Calu3 (cell line): ENCODE measurements at regions not wholly inside any gene's neighbourhood (a gene's known extent, or its start where the extent isn't known, plus 50 kb on each side); places are given as distances from the start of the nearest gene placed in this dataset.

Source experiments
- BruUV-seq: library from RNA; stranded (reverse); fragments of 400-500 nt; replicated peaks from 2 replicates; lab custom pipeline; 2021; lab: Mats Ljungman, UMichigan
- CTCF ChIA-PET: fragments of 300-600 bp; sonication (Branson Sonifier 250); formaldehyde crosslinking; loops from one replicate; lab custom pipeline; 2022; ENCODE audit warnings: antibody characterized with exemption; lab: Charles Lee
- DNase-seq: peaks from one replicate; pipeline ENCODE4 v3.0.0; 2022
- H3K27ac Mint-ChIP-seq: one replicate; pipeline ENCODE4 v1.8.0; 2022; ENCODE audit warnings: mixed read lengths; ENCODE audit not compliant: unreplicated experiment
- H3K27me3 Mint-ChIP-seq: one replicate; pipeline ENCODE4 v1.8.0; 2022; ENCODE audit warnings: mixed read lengths; ENCODE audit not compliant: unreplicated experiment
- H3K36me3 Mint-ChIP-seq: one replicate; pipeline ENCODE4 v1.8.0; 2022; ENCODE audit warnings: mild to moderate bottlenecking, moderate library complexity, mixed read lengths; ENCODE audit not compliant: insufficient read depth, unreplicated experiment
- H3K4me1 Mint-ChIP-seq: one replicate; pipeline ENCODE4 v1.8.0; 2022; ENCODE audit warnings: mild to moderate bottlenecking, low read depth, mixed read lengths; ENCODE audit not compliant: unreplicated experiment
- H3K4me3 Mint-ChIP-seq: one replicate; pipeline ENCODE4 v1.8.0; 2022; ENCODE audit warnings: mild to moderate bottlenecking, low read depth, moderate library complexity, mixed read lengths; ENCODE audit not compliant: unreplicated experiment
- H3K9me3 Mint-ChIP-seq: one replicate; pipeline ENCODE4 v1.8.0; 2022; ENCODE audit warnings: low read depth, mixed read lengths; ENCODE audit not compliant: unreplicated experiment
- CTCF ChIP-seq: fragments of 200-600 bp; IDR thresholded peaks from one replicate; pipeline ENCODE4 v1.8.0; 2022; ENCODE audit warnings: antibody characterized with exemption; ENCODE audit not compliant: unreplicated experiment
- intact Hi-C: fragments of 100-400 bp; cut with micrococcal nuclease; formaldehyde crosslinking; loops from one replicate; pipeline ENCODE4 v1.10.0; 2022; ENCODE audit not compliant: unreplicated experiment

GRCh38 chr12:76266797-76267196 lies 81.4 kb downstream of the BBS10 start:
- Mint-ChIP-seq H3K4me1 (peaks cover 6% of the 10 kb centered on the region), H3K27ac (no peak overlapping the region), H3K9me3 (peaks cover 2% of the 10 kb centered on the region), H3K27me3 (no peaks in the 10 kb centered on the region), H3K4me3 (no peak overlapping the region), H3K36me3 (no peaks in the 10 kb centered on the region)
- no TSS peak for BruUV-seq
- no peak for TF ChIP-seq CTCF
- CTCF ChIA-PET = interaction anchor here (0.7 kb wide), 1 partner anchor 79 kb away, joined by 3 read pairs; no protein-coding TSS in a partner anchor
- intact Hi-C loops = no loop called here
- DNase-seq = no peak

GRCh38 chr12:76265424-76266180 lies 82.6 kb downstream of the BBS10 start:
- no peaks in the 10 kb centered on the region for H3K27me3 Mint-ChIP-seq
- CTCF ChIA-PET = no interaction called here
- no peaks in the 10 kb centered on the region for H3K36me3 Mint-ChIP-seq
- no peak for TF ChIP-seq CTCF
- no peak overlapping the region for H3K4me3 Mint-ChIP-seq
- H3K27ac Mint-ChIP-seq = no peak overlapping the region
- BruUV-seq = no TSS peak
- peaks cover 2% of the 10 kb centered on the region for H3K9me3 Mint-ChIP-seq
- no peak for DNase-seq
- intact Hi-C loops = no loop called here
- H3K4me1 Mint-ChIP-seq = peaks cover 6% of the 10 kb centered on the region

GRCh38 chr12:76264611-76265012 lies 83.6 kb downstream of the BBS10 start:
- Mint-ChIP-seq H3K27ac (no peak overlapping the region), H3K9me3 (peaks cover 2% of the 10 kb centered on the region), H3K36me3 (no peaks in the 10 kb centered on the region), H3K4me3 (no peak overlapping the region), H3K4me1 (peaks cover 13% of the 10 kb centered on the region), H3K27me3 (no peaks in the 10 kb centered on the region)
- intact Hi-C loops = no loop called here
- BruUV-seq = no TSS peak
- no peak for DNase-seq
- TF ChIP-seq CTCF = no peak
- CTCF ChIA-PET = no interaction called here

GRCh38 chr12:76263696-76264095 lies 84.5 kb downstream of the BBS10 start:
- Mint-ChIP-seq H3K4me1 (peaks cover 19% of the 10 kb centered on the region), H3K27me3 (no peaks in the 10 kb centered on the region), H3K4me3 (no peak overlapping the region), H3K27ac (no peak overlapping the region), H3K36me3 (no peaks in the 10 kb centered on the region), H3K9me3 (peaks cover 2% of the 10 kb centered on the region)
- BruUV-seq = no TSS peak
- TF ChIP-seq CTCF = no peak
- intact Hi-C loops = no loop called here
- no peak for DNase-seq
- CTCF ChIA-PET = no interaction called here
